NCI-H524 (cell line): ENCODE measurements at regions not wholly inside any gene's neighbourhood (a gene's known extent, or its start where the extent isn't known, plus 50 kb on each side); places are given as distances from the start of the nearest gene placed in this dataset.

Experiments used
- DNase-seq, 2 experiments: peaks; one replicate each; lab custom pipeline; 2025; lab: John Stamatoyannopoulos, UW

DNA sequence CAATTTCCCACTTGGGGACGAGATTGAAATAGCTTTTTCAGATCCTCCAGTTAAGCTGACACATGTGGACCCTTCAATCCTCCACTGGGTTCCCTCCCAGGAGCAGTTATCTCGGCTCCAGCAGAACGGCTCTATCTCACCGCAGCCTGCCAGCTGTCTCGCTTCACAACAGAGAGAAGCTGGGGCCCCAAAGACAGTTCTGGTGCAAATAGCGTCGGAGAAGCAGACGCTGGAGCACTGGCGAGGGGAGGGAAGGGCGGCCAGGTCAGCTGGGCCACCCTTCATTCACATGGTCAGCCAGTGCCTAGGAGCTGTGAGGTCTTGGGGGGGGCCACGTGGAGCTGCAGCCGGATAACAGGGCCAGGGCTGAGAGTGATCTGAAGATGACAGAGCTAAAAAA, 141.3 kb upstream of the SDK2 start:
- DNase-seq: peak; percentile 49 to 87

DNA sequence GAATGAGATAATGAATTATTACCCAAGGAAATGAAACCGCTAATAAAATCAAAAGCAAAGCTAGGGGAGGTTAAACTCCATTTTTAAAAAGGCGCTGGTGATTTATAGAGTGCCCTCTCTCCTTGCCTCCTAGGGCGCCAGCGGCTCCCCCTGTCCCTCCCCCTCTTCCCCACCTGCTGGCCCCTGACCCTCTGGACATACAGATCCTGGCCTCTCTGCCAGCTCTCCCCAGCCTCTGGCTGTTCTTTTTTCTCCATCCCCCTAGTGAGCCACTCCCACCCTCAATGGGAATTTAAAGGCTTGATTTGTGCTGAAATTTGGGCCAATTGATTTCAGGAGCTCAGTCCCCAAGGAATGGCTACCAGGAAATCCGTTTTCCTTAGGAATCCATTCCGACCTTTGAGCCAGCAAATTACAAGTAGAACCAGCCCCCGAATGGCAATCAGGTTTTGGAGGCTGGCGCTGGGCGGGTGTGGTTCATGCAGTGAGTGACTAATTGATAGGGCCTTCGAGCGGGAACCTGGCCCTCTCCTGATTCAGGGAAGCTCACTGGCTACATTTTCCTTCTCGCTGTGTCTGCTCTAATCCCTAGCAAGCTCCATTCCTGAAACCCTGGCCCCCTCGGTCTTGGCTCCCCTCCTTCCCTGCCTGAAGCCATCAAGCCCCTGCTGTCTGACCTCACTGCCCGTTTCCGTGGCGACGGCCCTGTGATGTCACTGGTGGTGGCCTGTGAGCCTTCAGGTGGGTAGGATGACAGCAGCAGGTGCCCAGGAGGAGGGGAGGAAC, 141.9 kb upstream of the SDK2 start:
- no peak for DNase-seq

DNA sequence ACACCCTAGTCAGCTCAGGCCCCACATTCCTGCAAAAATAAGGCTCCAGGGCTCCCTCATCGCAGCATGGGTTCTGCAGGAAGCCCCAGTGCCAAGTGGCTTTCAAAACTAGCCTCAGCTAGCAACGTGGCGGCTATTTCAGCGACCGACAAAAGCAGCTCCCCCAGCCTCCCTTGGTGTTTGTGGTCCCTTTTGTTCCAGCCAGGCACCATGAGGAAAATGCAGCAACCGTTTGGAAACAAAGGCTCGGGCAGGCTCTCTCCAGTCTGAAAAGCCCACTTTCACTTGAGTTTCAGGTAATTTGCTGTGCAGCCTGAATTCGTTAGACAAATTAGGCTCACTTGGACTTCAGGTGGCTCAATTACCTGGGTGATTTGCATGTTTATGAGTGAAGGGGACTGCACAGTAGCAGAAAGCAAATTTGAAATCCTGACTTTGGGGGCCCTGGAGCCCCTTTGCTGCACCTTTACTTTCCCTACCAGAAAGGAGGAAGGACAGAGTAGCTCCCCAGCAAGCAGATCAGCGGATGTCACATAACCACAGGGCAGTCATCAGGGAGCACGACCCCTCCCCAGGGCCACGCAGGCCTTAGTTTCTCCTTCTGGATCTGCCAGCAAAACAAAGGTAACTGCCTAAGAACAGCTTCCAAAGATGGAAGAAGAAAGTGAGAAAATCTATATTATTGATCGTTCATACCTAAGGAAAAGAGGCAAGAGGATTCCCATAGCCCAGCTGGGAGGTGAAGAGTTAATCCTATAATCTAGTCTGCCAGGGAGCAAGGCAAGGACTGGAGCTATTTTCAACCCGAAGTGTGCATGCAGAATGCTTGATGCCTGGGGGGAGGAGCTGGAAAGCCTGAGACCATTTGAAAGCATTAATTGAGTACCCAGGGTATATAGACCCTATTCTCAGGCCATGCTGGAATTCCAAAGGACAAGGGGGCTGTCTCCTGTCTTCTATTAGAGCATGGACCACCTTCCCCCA, 143.1 kb upstream of the SDK2 start:
- peak in 1 of 2 experiments; percentile 36 for DNase-seq

DNA sequence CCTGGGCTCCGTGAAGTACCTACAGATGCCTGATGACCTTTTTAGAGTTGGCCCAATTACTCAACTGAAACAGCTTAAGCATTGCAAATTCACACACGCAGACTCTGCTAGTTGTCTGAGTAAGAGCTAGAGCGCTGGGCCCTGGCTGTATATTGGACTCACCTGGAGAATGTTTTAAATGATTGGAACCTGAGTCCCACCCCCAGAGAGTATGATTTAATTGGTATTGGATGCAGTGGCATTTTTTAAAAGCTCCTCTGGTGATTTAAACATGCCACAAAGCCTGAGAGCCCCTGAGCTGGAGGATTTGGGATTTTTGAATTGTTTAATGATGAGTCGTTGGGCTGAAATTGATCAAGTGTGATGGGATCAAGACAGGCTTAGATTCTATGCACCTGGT, 143.9 kb upstream of the SDK2 start:
- DNase-seq: no peak

DNA sequence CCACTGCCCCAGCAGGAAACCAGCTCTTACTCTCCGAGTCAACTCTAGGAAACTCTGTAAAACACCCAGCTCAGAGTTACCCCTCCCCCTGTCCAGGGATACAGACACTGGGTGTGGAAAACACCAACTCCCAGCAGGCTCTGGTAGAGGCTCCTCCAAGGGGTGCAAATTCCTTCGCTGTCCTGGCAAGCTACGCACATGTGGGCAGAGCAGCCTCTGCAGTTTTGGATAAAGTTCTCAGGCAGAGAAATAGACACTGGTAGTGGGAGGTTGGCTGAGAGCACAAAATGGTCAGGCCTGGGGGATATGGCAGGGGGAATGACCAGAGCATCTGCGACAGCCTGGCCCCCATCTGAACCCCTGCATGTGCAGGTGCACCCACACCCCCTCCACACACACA, 146.9 kb upstream of the SDK2 start:
- DNase-seq: no peak

- DNase-seq: no peak
Measured at GRCh38 chr17:73791631-73792030, 147.4 kb upstream of the SDK2 start.

GRCh38 chr17:73792994-73793393, 148.7 kb upstream of the SDK2 start:
- DNase-seq: no peak

DNA sequence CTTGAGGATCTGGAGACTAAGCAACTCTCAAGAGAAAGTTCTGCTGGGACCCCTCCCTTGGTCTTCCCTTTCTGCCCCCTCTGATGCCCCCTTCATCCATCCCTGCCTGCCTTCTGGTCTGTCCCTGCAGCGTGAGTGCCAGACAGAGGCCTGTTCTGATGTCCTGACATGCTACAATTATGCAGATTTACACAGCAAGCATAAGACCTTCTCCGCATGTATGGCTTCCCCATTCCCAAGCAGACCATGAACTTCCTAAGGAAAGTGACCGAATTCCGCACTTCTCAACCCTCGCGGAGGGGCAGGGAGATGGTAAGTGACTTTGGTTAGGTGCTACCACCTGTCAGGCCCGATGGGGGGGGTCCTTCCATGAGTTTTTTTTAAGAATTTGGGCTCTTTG, 150.1 kb upstream of the SDK2 start:
- no peak for DNase-seq

- DNase-seq: no peak
Measured at GRCh38 chr17:73795730-73796129, 151.5 kb upstream of the SDK2 start.

DNA sequence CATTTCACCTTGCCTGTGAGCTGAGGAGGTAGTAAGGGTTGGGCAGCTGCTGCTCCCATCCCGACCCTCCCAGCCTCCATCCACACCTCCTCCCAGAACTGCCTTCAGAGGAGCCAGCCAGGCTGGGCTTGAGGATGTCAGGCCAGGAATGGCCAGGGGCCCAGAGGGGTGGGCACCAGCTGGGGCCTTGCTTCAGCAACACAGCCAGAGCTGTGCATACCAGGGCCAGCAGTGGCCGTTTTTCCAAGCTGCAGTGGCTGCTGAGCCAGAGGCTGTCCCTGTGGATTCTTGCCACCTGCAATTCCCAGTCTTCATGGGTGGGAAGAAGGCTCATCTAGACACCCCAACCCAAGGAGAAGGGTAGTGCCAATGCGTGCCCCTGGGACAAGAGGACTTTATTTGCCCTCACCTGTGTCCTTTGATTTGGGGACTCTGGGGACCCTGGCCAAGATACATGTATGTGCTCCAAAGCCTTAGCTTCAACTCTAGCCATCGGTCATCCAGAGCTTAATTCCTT, 153.4 kb upstream of the SDK2 start:
- DNase-seq: no peak

GRCh38 chr17:73798111-73798748, 154.0 kb upstream of the SDK2 start:
- no peak for DNase-seq

DNA sequence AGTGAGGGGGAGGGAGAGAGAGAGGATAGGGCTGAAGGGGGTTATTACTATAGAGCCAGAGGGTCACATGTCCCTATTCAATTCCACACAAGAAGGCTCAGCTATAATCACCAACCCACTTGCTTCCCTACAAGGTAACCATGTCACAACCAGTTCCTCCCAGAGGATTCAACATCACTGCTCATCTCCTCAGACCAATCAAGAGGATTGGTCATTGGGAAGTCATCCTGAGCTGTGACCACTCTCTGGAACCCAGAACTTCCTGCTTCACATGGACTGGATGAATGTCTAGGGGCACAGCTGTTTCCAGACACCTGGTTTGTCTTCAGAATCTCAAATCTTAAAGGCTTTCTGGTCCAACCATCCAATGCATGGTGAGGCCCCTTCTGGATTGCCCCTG, 154.9 kb upstream of the SDK2 start:
- DNase-seq: no peak

GRCh38 chr17:73799781-73800627, 155.8 kb upstream of the SDK2 start:
- DNase-seq: no peak

- no peak for DNase-seq
Measured at GRCh38 chr17:73800893-73801292, 156.6 kb upstream of the SDK2 start.

GRCh38 chr17:73801455-73802100, 157.3 kb upstream of the SDK2 start:
- DNase-seq: no peak

DNA sequence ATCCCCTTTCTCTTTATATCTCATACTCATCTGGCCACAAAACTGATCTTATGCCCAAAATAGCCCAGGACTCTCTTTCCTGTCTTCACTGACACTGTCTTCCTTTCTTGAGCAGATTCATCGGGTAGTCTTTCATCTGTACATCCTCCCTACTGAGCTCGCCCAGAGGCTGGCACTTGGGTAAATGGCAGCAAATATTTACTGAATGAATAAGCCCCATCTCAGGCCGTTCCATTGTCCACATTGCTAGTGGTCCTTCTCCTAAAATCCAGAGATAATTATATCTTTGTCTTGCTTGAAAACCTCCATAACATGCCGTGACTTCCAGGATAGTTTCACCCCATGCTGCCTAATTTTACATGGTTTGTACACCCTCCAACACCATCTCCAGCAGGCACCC, 158.1 kb upstream of the SDK2 start:
- no peak for DNase-seq

GRCh38 chr17:73802871-73803270, 158.6 kb upstream of the SDK2 start:
- no peak for DNase-seq

- peak in 1 of 2 experiments; percentile 34 for DNase-seq
Measured at GRCh38 chr17:73803964-73804435, 159.8 kb upstream of the SDK2 start.

- no peak for DNase-seq
Measured at GRCh38 chr17:73806768-73807167, 162.5 kb upstream of the SDK2 start.

DNA sequence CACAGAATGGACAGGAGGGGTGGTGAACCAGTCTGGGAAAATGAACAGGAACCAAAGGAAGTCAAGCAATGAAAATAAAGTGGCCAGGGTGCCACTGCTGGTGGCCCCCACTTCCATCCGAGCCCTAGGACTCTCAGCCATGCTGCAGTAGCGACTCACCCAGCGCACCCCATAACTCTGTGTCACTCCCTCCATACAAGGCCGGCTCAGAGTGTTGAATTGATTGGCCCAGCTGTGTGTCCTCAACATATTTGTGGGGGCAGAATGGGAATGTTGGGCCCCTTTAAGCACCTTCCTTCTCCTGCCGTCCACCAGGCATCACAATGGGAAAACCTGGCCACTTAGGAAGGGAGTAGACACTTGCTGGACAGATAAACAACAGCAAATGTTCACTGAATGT, 169.0 kb upstream of the SDK2 start:
- DNase-seq: no peak

GRCh38 chr17:73814075-73814474, 169.8 kb upstream of the SDK2 start:
- no peak for DNase-seq
